AG10803 (cell line): ENCODE measurements at regions not wholly inside any gene's neighbourhood (a gene's known extent, or its start where the extent isn't known, plus 50 kb on each side); places are given as distances from the start of the nearest gene placed in this dataset.

ENCODE experiments used
- DNase-seq: peaks from one replicate; pipeline ENCODE4 v3.0.0; 2010; ENCODE audit warnings: low read depth
- H3K4me3 ChIP-seq: 2 replicates; pipeline ENCODE4 v1.5.1; 2011; ENCODE audit warnings: mild to moderate bottlenecking, low read length, control low read depth
- TF ChIP-seq, protein P1 (sequence below): conservative IDR thresholded peaks from 2 replicates; pipeline ENCODE4 v1.5.1; 2011; ENCODE audit warnings: mild to moderate bottlenecking, low read length, control low read depth, inconsistent platforms

DNA sequence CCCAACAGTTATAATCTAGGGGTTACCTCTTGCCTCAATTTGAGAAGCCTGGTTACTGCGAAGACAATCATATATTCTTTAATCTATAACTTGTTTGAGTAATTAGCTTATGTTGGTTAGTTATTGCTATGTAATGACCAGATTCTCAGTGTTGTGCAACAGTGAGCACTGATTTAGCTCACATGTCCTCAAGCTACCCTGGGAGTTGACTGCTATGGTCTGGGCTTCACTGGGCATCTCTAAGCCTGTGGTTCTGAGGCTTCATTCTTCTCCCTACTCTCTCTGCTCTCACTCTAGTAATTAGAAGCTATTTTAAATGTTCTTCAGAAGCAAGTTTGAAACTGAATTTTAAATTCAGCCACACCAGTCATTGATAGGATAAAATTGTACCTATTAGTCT is 371.8 kb downstream of the PBX1 start:
- H3K4me3 ChIP-seq = no peak overlapping the region
- no peak for DNase-seq
- TF ChIP-seq, protein P1, sequence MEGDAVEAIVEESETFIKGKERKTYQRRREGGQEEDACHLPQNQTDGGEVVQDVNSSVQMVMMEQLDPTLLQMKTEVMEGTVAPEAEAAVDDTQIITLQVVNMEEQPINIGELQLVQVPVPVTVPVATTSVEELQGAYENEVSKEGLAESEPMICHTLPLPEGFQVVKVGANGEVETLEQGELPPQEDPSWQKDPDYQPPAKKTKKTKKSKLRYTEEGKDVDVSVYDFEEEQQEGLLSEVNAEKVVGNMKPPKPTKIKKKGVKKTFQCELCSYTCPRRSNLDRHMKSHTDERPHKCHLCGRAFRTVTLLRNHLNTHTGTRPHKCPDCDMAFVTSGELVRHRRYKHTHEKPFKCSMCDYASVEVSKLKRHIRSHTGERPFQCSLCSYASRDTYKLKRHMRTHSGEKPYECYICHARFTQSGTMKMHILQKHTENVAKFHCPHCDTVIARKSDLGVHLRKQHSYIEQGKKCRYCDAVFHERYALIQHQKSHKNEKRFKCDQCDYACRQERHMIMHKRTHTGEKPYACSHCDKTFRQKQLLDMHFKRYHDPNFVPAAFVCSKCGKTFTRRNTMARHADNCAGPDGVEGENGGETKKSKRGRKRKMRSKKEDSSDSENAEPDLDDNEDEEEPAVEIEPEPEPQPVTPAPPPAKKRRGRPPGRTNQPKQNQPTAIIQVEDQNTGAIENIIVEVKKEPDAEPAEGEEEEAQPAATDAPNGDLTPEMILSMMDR = no peak

DNA sequence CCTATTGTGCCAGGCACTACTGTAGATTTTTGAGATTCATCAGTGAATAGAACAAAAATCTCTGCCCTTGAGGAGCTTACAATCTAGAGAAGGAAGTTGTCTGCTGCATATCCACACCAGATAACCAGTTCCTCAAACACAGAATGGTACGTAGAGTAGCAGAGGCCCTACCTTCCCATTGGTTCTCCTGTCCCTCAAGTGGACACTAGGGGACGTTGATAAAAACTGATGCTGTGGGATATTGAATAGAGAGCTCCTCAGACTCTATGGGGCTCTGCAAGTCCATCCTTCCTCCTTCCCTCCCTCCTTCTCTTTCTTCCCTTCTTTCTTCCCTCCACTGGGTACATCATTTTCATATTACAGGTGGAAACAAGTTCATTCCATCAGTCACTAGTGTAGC is 371.3 kb downstream of the PBX1 start:
- TF ChIP-seq, protein P1 = peak; percentile 10; the same call in 1 of the 2 replicates
- H3K4me3 ChIP-seq = no peak overlapping the region
- DNase-seq = no peak

DNA sequence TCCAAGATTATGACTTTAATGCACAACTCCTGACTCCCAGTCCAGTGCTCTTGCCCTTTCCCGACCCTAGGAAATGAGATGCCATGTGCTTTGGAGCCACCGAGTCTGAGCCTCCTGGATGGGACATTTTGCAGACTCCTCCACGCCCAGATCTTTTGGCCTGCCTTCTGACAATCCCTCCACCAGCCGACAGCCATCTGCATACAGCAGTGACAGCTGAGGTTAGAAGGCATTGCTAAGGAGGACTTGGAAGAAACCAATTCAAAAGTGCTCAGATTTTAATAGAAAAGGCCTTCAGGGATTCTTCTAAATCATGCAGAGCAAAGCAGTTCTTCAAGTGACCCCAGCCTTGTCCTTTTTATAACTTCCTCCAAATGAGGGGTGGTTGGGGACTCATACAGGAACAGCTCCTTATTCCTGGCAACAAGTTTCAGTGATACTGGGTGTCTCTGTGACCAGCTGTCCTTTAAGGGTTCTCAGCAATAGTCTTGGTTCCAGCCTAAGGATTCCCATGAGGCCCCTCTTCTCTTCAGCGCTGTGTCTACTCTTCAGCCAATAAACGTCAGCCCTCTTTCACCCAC is 369.3 kb downstream of the PBX1 start:
- no peak overlapping the region for H3K4me3 ChIP-seq
- TF ChIP-seq, protein P1 = no peak

DNA sequence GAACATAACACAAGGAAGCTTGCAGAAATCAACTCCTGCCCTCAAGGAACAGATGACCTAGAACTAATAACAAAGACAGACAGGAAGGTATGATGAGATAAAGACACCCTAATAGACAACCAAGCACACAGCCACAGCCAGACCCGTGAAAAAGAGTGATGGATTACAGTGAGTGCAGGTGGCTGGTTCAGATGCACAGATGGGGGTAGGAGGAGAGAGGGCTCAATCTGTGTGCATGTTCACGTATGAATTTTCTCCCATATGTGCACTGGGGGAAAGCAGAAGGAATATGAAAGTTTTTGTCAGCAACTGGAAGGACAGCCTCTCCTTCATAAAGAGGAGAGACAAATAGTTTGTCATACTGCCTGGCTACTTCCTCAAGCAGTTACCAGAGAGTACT is 367.1 kb downstream of the PBX1 start:
- TF ChIP-seq, protein P1 = no peak
- H3K4me3 ChIP-seq = no peak overlapping the region
- no peak for DNase-seq

More for the DNA sequence above, 369.3 kb downstream of the PBX1 start:
- DNase-seq = no peak

DNA sequence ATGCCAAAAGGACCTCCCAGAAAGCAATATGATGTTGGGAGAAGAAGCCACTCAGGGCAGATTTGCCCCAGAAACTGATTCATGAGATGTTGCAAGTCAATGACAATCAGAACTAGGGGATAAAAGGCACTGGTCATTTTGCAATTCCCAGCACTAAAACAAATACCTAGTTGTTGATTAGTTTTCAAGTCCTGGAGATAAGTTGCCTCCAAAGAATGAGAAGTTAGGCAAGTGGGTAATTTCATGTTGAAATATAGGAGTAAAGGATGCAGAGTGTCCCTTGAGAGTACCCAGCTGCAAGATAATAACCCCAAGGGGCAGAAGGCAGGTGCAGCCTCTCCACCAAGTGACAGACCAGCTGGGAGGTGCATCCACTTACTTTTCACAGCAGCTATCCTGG is 363.6 kb downstream of the PBX1 start:
- no peak for DNase-seq
- TF ChIP-seq, protein P1 = no peak
- no peak overlapping the region for H3K4me3 ChIP-seq

DNA sequence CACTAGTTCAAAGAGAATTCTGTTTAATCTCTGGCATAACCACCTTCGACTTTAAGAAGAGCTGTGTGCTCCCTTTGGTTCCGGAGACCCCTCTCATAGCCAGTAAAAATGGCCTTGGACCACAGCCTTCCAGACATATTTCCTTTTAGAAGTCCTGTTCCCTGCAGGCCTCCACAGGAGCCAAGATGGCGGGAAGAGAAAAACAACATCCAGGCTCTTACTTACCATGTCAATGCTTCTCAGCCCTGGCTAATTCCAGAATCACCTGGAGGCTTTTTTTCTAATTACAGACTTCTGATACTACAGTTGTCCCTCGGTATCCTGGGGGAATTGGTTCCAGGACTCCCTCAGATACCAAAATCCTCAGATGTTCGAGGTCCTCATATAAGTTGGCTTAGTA is 362.5 kb downstream of the PBX1 start:
- TF ChIP-seq, protein P1 = no peak
- no peak overlapping the region for H3K4me3 ChIP-seq

DNA sequence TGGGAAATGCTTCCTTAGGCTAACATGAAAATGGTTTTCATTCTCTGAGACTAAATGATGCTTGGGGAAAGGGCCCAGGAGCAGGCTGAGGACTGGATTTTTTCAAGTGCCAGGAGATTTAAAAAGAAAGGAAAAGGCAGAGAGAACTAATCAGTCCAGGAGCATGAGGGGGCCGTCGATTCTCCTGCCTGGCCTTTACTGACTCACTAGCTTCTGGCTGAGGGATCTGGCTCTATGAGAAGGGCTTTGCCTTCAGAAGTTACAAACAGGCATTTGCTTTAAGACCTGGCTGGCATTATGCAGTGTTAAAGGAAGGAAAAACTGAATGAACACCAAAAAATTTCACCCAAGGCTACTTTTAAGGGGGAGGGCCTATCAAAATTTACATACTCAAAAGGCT is 359.2 kb downstream of the PBX1 start:
- TF ChIP-seq, protein P1 = no peak
- DNase-seq = no peak
- H3K4me3 ChIP-seq = no peak overlapping the region

More for the DNA sequence above, 362.5 kb downstream of the PBX1 start:
- DNase-seq = no peak
